Right ventricle myocardium superior (tissue), 1 donor: ENCODE measurements at regions not wholly inside any gene's neighbourhood (a gene's known extent, or its start where the extent isn't known, plus 50 kb on each side); places are given as distances from the start of the nearest gene placed in this dataset.
"Not testable (repeated sequence)": the region's sequence is repeated elsewhere in the genome, so short reads cannot be mapped to it uniquely, and the experiment has no call there.

ENCODE experiments used
- ATAC-seq: fragments of 200-7000 bp; cut with Tn5 transposase; one replicate; pipeline ENCODE4 v1.9.1; 2020; ENCODE audit warnings: mild to moderate bottlenecking; ENCODE audit not compliant: poor library complexity
- DNase-seq: peaks from one replicate; pipeline ENCODE4 v3.0.0-alpha.2; 2020
- intact Hi-C: fragments of 100-400 bp; cut with DNase I; formaldehyde crosslinking; loops from one replicate; pipeline ENCODE4 v1.11.2; 2022
- donor health status: DM: no; HTN: yes; CAD: no; lungs with severe emphysema.

DNA sequence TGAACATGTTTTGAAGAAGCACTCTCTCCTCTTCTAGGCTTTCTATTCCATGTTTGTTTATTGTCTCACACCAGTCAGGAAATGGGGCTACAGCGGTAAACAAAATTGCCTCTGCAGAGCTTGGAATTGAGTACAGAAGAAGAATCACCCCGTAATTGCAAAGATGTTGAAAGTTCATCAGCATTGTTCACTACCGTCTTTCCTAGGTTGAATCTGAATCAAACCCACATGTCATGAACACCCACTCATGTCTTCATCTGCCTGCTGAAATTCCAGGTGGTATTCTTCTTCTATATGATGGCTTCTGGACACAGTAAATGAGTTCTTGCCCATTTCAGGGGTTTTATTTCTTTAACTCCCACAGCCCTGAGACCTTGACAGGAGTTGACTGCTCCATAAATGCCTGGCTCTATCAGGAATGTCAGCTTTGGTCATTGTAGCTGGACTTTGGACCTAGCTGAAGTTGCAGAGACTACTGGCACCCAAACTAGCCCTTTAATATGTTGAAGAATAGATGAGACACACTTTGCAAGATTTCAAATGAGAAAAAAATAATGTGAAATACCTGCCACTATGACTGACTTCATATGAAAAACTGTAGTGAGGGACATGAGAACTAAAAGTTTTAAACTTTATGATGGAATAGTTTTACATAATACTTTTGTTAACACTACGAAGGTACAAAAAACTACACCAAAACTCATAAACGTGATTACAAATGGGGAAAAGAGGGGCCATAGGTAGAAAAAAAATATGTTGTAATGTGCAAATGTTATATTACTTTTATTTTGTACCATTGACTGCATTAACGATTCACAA is 1235.3 kb upstream of the ZEB2 start:
- intact Hi-C loops = no loop called here
- no peak for ATAC-seq
- no peak for DNase-seq

DNA sequence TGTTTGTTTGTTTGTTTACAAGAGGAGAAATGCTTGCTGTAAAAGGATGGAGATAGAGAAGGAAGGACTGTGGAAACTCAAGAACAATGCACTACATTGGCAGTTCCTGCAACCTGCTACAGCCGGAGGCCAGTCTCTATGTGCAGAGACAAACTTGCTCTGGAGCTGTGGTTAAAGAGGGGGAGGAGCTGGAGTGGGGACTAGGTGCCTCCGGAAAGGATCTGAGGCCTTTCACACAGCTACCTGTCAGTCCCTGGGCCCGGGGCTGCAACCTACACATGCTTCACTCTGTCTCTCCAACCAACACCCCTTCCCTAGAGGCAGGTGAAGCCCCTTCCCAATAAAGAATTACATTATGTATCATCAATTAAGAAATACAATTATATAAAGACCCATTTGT is 1234.0 kb upstream of the ZEB2 start:
- no peak for ATAC-seq
- intact Hi-C loops = no loop called here

DNA sequence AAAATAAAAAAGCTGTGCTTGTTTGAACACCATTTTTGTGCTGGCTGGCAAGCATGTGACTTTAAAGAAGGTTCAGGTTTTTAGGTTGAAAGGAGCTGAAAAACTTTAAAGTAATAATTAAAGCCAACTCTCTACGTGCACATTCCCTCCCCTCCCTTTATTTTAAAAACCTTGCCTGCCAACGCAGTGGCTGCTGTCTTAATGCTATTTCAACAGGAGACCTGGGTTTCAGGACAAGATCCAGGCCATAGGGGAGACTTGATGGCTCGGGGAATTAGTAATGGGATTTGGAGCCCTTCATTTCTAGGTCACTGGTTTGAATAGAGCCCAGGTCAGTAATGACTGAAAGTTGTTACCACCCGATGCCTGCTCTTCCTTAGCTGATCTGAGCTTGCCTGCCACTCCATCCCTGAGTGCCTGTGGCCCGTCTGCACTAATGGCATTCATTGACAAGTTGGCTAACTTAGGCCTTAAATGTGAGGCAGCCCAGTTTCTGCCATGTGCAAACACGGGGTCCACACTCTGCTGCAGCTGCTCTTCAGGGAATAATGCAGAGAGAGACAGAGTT is 1233.2 kb upstream of the ZEB2 start:
- DNase-seq (no peak), ATAC-seq (no peak)
- intact Hi-C loops = no loop called here

More for the DNA sequence above, 1234.0 kb upstream of the ZEB2 start:
- peak; percentile 37 for DNase-seq

DNA sequence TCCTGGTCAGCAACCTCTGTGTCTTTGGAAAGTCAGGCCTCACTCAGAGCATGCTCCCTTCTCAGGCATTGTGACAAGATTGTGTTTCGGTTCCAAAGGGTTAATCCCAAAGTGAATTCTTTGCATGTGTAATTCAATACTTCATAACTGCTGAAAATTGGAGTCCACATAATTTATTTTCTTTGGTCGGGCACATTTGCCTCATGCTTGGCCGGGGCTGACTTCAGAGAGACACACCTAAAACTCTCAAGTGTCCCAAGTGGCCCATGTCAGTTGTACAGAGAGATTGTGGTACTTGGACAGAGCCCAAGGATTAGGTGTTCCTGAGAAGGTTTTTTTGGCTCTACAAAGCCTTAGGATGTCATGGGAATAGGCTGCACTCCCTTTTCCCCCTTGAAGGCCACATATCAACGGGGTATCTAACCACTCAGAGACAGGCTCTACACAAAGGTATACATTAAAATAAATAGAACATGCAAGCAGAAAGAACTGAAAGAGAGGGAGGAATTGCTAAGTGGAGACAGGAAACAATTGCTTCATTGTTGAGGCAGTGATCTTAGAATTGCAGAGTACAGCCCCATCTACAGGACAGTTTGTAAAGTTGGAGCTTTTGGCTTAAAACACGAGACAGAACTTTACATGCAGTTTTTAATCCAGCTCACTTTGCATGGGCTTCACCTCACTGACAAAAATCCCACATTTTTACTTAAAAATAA is 1232.3 kb upstream of the ZEB2 start:
- intact Hi-C loops = no loop called here
- DNase-seq = peak; percentile 41
- peak; percentile 86 for ATAC-seq

DNA sequence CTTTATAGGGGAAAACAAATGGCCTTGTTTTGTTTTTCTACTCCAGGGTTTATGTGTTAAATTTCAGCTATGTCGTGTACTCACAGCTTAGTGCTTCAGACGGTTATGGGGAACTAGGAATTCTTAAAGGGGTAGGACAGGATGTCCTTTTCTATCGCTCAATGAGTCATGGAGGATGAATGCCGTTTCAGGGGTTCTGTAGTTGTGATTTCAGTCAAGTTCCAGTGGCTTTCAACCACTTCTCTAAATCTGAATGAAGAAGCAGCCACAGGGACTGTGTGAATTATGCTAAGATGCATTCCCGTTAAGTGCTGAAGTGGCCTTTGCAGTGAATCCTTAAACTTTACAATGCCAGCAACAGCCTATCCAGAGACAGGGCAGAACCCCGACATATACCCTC is 1231.7 kb upstream of the ZEB2 start:
- no peak for DNase-seq
- peak; percentile 77 for ATAC-seq
- intact Hi-C loops = no loop called here

DNA sequence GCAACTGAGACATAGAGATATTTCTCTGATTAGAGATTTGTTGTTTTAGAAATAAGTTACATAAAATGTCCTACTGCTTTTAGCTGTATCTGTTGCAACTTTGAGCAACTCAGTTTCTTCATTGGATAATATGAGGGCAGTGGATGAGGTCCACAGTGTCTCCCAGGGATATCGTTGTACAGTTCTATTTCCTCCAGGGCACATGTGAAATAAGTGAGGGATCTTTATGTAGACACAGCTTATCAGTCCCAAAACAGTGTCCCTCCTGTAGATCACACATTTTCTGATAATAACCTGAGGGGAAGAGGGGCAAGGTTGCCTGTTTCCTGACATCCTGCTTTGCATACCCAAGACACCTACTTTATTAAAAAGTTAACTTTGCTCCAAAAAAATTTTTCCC is 1231.2 kb upstream of the ZEB2 start:
- no peak for DNase-seq
- ATAC-seq = peak; percentile 32
- intact Hi-C loops = no loop called here

DNA sequence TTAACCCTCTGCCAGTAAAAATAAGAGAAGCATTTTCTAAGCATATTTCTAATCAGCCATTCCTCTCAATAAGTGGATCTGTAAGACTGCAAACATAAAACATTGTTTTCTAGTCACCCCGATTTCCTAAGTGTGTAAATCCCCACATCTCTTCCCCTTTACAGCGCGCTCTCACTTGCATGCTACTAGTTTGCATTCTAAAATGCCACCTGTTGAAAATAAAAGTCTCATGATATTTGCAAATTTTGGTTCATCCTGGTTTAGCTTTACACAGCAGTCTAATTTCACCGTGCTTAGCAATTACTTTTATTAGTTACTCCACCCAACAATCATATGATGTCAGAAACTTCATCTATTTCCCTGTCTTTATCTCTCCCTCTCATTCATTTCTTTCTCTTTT is 1230.7 kb upstream of the ZEB2 start:
- intact Hi-C loops = no loop called here
- DNase-seq (no peak), ATAC-seq (no peak)

DNA sequence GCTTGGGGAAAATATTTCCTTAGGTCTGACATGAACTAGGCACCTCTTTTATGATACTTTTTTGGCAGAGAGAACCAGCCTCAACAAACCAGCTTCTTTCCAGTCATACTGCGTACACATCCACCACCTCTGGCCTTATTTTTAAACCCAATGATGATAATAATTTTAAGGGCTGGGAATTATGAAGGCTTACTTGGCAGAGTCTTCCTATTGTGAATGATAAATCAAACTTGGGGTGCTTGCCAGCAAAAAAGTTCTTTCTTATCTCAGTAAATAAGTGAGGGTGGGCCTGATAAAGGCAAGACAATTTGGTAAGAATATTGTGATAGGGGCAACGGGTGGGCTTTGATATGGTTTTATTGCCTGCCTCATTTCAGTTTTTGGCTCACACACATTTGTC is 1230.2 kb upstream of the ZEB2 start:
- ATAC-seq = no peak
- DNase-seq = no peak
- intact Hi-C loops = no loop called here

DNA sequence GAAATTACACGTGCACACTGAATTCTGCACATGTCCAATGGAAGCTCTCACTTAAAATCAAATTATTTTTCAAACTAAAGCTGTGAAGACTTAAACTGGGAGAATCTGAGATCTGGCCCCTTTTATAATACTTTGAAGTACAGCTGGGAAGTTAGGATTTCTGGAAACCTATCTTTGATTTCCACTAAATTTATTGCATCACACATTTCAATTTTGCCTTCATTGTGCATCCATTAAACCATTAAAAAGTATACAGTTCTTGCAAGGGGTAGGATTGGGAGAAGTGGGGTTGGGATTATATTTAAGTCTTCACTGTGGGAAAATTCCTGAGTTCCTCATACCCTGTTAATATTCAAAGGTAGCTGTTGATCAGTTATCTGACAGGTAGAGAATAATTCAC is 1229.6 kb upstream of the ZEB2 start:
- DNase-seq (no peak), ATAC-seq (no peak)
- intact Hi-C loops = no loop called here

DNA sequence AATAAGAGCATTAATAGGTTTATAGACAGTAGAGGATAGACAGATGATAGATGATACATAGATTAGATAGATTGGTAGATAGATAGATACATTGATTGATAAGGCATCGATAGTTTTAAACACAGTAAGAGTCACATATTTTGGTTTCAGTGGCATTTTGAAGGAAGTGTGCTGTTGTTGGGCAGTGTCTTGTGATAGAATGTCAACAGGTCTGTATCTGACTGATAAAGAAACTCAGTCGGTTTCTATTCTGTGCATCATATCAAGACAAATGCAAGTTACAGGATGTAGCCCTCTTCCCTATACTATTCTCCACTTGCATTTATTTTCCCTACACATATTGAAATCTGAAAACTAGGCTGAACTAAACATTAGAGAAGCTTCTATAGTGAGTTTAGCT is 1229.0 kb upstream of the ZEB2 start:
- no peak for ATAC-seq
- DNase-seq = no peak
- intact Hi-C loops = no loop called here

DNA sequence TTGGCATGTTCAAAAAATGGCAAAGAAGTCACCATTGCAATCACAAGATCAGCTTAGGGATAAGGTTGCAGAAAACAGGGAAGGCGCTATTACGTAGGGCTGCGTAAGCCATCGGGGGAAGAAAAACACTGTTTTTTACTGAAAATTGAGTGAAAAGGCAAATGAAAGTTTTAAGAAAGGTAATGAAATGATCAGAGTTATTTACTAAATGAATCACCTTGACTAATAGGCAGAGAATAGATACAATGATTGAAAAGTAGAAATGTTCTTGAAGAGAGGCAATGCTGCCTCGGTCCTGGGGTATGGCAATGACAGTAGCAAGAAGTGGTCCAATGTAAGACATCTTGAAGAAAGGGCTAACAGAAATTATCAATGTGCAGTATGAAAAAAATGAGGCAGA is 1227.8 kb upstream of the ZEB2 start:
- ATAC-seq (no peak), DNase-seq (no peak)
- intact Hi-C loops = no loop called here

DNA sequence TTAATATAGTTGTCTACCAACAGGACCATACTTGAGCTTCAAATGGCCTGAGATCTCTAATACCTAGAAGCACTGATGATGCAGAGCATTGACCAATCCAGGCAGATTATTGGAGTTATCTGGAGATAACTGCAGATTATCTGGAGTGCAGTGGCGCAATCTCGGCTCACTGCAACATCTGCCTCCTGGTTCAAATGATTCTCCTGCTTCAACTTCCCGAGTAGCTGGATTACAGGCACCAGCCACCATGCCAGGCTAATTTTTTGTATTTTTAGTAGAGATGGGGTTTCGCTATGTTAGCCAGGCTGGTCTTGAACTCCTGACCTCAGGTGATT is 1225.4 kb upstream of the ZEB2 start:
- intact Hi-C loops, ATAC-seq, DNase-seq: not testable (repeated sequence)

DNA sequence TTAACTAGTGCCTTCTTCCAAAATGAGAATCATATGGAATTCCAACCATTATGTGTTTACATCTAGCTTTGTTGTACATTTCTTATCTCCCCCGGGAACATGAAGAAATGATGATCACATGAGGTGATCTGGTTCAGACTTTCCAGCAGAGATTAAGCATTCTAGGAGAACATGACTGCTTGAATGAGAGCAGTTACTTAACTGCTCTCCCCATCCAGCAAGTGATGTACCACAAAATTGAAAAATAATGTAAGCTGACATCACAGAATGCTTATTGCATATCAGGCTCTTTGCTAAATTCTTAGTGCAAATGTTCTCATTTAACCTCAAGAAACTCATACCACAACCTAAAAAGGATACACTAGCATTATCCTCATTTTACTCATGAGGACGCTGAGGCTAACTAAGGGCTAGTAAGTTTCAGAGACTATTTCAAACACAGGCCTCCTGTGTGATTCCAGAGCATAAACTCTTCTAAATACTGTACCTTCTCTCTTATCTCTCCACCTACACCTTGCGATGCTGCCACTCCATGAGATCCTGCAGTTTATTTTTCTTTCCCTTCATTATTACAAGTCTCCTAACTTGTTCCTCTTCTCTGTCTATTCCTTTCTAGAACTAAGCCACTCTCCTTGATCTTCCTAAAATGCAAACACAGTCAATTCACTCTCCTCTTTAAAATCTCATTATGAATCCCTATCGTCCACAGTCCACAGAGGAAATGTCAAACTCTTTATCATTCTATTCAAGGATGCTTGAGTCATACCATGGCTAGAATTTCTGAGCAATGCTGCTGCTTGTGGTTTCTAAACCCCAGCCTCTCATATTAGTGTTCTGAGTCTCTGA is 1224.8 kb upstream of the ZEB2 start:
- DNase-seq = no peak
- intact Hi-C loops = no loop called here
- no peak for ATAC-seq

DNA sequence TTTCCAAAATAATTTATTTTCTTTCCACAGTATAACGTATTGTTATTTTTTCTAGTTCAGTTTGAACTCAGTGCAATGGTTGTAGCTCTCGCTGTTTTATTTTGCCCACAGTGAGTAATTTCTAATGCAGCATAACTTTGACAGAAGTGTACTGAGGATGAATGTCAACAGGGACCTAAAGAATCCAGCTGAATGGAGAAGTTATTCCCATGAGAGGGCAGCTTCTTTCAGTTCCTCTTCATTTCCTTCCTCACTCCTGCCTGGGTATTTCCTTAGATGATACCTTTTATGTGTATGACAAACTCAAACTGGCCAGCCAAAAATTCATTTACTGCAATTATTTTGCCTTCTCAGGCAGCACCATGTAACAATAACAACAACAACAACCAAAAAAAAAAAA is 1223.1 kb upstream of the ZEB2 start:
- no peak for ATAC-seq
- DNase-seq = no peak
- intact Hi-C loops = no loop called here

DNA sequence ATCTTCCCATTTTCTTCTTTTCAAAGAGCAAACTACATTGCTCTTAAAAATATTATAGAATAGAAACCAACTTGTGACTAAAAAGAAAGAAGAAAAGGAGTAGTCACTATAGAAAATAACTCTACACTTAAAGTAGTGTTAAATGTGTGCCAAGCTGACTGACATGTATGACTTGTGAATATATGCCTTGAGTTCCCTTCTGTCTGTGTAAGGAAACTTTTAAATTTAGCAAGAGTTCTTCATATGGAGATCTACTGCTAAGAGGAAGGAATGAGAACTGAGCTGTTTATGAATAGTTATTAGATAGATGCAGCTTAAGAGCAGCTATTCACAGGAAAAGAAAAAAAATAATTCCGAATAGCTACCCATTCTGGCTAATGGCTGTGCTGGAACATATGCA is 1221.7 kb upstream of the ZEB2 start:
- intact Hi-C loops = no loop called here
- no peak for ATAC-seq

DNA sequence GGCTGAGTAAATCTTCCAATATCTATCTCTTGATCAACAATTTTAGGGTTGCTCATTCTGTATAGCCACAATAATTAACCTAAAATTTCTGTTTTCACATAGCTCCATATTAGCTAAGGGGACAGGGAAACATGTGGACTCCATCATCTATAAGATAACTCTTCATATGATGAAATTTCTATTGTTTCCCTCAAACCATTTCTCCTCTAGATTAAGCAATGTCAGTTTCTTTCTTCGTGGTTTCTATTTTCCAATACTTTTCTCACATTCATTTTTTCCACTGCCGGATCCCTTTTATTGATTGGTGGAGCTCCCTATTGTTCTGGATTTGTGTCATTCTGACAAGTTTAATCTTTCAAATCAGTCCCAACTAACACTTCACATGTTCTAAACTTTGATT is 1221.3 kb upstream of the ZEB2 start:
- no peak for ATAC-seq
- DNase-seq = no peak
- intact Hi-C loops = no loop called here

More for the DNA sequence above, 1221.7 kb upstream of the ZEB2 start:
- DNase-seq = no peak

DNA sequence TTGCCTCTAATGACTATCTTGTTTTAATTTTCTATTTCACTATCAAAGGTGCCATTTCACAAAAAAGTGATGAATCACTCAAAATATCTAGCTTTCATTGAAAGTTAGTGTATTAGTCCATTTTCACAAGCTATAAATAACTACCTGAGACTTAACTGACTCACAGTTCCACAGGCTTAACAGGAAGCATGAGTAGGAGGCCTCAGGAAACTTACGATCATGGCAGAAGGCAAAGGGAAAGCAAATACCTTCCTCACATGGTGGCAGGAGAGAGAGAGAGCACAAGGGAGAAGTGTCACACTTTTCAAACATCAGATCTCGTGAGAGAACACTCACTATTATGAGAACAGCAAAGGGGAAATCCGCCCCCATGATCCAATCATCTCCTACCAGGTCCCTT is 1220.4 kb upstream of the ZEB2 start:
- DNase-seq = no peak
- intact Hi-C loops = no loop called here
- ATAC-seq = no peak

DNA sequence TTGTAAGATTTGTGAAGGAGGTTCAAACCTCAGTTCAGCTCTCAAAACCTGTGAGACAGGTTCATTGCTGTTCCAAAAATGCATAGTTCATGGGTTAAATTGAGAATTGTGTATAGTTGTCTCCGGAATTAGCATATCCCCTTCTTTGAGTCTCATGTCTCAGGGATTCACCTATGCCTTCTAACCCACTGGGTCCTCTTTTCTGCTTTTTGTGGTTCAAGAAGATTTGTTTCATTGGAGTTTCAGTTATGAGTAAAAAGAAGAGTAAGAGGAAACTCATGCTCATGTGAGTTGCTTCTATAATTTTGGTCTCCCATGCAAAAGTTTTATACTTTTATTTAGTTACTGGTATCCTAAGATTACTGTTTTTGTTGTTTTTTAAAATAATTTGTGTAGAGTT is 1219.8 kb upstream of the ZEB2 start:
- DNase-seq (no peak), ATAC-seq (no peak)
- intact Hi-C loops = no loop called here

DNA sequence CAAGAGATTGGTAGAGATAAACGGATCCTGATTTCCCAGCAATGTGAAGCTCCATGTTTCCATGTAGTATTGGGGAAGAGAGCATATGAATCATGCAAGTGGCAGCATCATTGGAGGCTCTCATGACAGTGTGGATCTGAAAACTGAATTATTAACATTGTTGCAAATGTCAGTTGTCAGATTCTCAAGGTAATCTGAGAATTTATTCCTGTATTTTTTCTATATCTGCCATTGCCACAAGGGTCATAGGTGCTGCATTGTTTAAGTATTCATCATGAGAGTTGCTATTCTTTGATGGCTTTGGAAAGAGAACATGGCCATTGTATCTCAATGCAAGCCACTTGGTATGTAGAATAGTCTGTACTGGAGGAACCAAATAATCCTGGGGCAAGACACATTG is 1217.0 kb upstream of the ZEB2 start:
- no peak for ATAC-seq
- no peak for DNase-seq
- intact Hi-C loops = no loop called here
